Left lung (tissue), 4 donors: ENCODE measurements at regions not wholly inside any gene's neighbourhood (a gene's known extent, or its start where the extent isn't known, plus 50 kb on each side); places are given as distances from the start of the nearest gene placed in this dataset.

Experiments
- ATAC-seq: fragments of 200-7000 bp; cut with Tn5 transposase; one replicate; pipeline ENCODE4 v1.9.1; 2020; ENCODE audit warnings: moderate library complexity
- DNase-seq, 4 donors: peaks; one replicate each; pipeline ENCODE4 v3.0.0-alpha.2; 2013 to 2020
- H3K27ac ChIP-seq, 2 donors: fragments of 200-600 bp; sonication (generic) in 1 of 2; one replicate each; pipeline versions ENCODE4 v1.5.0 to v1.8.0; 2020 to 2021
- H3K27me3 ChIP-seq, 2 donors: fragments of 200-600 bp; sonication (generic) in 1 of 2; one replicate each; pipeline versions ENCODE4 v1.5.0 to v1.8.0; 2020 to 2021
- H3K36me3 ChIP-seq, 2 donors: fragments of 200-600 bp; sonication (generic) in 1 of 2; one replicate each; pipeline versions ENCODE4 v1.5.0 to v1.8.0; 2020 to 2021
- H3K4me1 ChIP-seq, 2 donors: fragments of 200-600 bp; one replicate each; pipeline ENCODE4 v1.8.0; 2021
- H3K4me3 ChIP-seq, 2 donors: fragments of 200-600 bp; sonication (generic) in 1 of 2; one replicate each; pipeline versions ENCODE4 v1.5.0 to v1.8.0; 2020 to 2021; ENCODE audit warnings: mild to moderate bottlenecking in 1 of 2
- H3K9me3 ChIP-seq, 2 donors: fragments of 200-600 bp; sonication (generic) in 1 of 2; one replicate each; pipeline versions ENCODE4 v1.5.0 to v1.8.0; 2020 to 2021
- CTCF ChIP-seq, 2 donors: fragments of 200-600 bp; sonication (generic) in 1 of 2; IDR thresholded peaks; one replicate each; pipeline versions ENCODE4 v1.5.0 to v1.8.0; 2021; ENCODE audit warnings: antibody characterized with exemption in 2 of 2
- intact Hi-C, 2 donors: fragments of 100-400 bp; cut with DNase I; formaldehyde crosslinking; loops; one replicate each; pipeline versions ENCODE4 v1.11.2 to v1.14.2; 2022
- donor health status: DM: no; HTN: yes; CAD: no.
- donor health status: DM: no; HTN: no; CAD: no.

DNA sequence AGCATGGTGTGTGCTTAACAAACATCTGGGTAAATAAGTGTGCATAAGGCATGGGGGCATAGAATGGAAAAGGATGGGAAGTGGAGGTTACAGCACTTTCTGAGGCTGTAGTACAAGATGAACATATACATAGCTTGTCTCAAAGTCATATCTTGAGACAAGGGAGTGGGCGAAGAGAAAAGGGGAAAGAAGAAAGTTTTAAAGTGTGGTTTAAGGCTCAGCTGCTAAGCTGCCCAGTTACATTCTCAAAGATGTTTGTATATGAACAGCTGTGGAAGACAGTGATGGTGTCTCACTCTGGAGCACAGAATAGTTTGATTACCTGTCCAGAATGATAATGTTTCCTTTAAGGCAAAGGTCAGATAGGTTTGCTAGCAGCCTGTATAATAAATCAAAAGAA, 61.9 kb upstream of the LANCL2 start:
- Histone ChIP-seq H3K27ac (no peak overlapping the region), H3K9me3 (no peaks in the 10 kb centered on the region), H3K4me1 (peaks cover 0 to 5% of the 10 kb centered on the region in 2 donors), H3K27me3 (peaks cover 0 to 5% of the 10 kb centered on the region in 2 donors), H3K36me3 (no peaks in the 10 kb centered on the region), H3K4me3 (no peak overlapping the region)
- TF ChIP-seq CTCF (IDR thresholded peaks at IDR 0.05), result no peak
- DNase-seq (no peak), ATAC-seq (no peak)
- intact Hi-C loops, result no loop called here

DNA sequence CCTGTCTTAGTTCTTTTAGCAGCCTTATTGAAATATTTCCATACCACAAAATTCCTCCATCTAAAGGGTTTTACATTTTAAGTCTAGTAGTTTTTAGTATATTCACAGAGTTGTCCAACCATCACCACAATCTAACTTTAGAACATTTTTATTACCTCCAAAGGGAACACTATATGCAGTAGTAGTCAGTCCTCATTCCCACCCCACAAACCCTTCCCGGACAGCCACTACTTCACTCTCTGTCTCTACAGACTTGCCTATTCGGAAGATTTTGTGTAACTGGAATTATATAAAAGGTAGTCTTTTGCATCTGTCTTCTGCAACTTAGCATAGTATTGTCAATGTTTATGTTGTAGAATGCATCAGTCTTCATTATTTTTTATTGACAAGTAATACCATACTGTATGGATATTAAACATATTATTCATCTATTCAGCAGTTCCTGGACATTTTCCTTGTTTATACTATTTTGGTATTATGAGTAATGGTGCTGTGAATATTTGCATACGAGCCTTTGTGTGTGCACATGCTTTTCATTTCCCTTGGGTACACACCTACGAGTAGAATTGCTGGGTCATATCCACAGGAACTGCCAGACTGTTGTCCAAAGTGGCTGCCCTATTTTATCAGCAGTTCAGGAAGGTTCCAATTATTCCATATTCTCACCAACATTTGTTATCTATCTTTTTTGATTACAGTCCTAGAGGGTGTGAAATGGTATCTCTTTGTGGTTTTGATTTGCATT, 60.9 kb upstream of the LANCL2 start:
- no peaks in the 10 kb centered on the region for H3K36me3 ChIP-seq
- DNase-seq (no peak), ATAC-seq (no peak)
- peaks cover 0 to 5% of the 10 kb centered on the region in 2 donors for H3K27me3 ChIP-seq
- no peak for TF ChIP-seq CTCF (IDR thresholded peaks at IDR 0.05)
- no peak overlapping the region for H3K27ac ChIP-seq
- H3K4me3 ChIP-seq, result no peak overlapping the region
- no peaks in the 10 kb centered on the region for H3K9me3 ChIP-seq
- peaks cover 0 to 12% of the 10 kb centered on the region in 2 donors for H3K4me1 ChIP-seq
- intact Hi-C loops, result no loop called here

GRCh38 chr7:55305135-55305534, 60.0 kb upstream of the LANCL2 start:
- no peaks in the 10 kb centered on the region for H3K27me3 ChIP-seq
- no peaks in the 10 kb centered on the region for H3K36me3 ChIP-seq
- H3K4me1 ChIP-seq, result peaks cover 0 to 12% of the 10 kb centered on the region in 2 donors
- DNase-seq, result no peak
- H3K9me3 ChIP-seq, result no peaks in the 10 kb centered on the region
- no peak for TF ChIP-seq CTCF (IDR thresholded peaks at IDR 0.05)
- no peak overlapping the region for H3K4me3 ChIP-seq
- intact Hi-C loops, result no loop called here
- H3K27ac ChIP-seq, result no peak overlapping the region
- ATAC-seq, result no peak

DNA sequence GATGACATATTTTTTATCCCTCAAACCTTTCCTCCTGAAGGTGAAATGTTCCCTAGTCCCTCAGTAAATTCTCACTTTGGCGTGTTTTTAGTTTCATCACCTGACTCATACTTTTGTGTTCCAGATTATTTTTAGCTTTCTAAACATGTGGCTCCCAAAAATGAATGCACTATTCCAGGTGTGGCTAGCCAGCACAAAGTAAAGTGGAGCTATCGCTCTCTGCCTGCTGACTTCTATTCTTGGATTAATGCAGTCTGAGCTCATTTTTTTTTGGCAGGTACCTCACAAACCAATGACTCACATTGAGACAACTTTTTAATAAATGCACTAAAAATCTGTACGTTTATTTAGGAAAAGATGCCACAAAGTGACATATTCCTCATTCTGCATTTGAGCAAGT, 58.8 kb upstream of the LANCL2 start:
- ATAC-seq, result no peak
- Histone ChIP-seq H3K4me1 (peaks cover 0 to 12% of the 10 kb centered on the region in 2 donors), H3K4me3 (no peak overlapping the region), H3K27ac (no peak overlapping the region), H3K27me3 (no peaks in the 10 kb centered on the region), H3K36me3 (no peaks in the 10 kb centered on the region), H3K9me3 (no peaks in the 10 kb centered on the region)
- TF ChIP-seq CTCF (IDR thresholded peaks at IDR 0.05), result no peak
- intact Hi-C loops, result no loop called here
- no peak for DNase-seq

- peaks cover 0 to 12% of the 10 kb centered on the region in 2 donors for H3K4me1 ChIP-seq
- no peak overlapping the region for H3K4me3 ChIP-seq
- H3K27ac ChIP-seq, result no peak overlapping the region
- no peak for DNase-seq
- no peaks in the 10 kb centered on the region for H3K36me3 ChIP-seq
- no peaks in the 10 kb centered on the region for H3K9me3 ChIP-seq
- no peak for ATAC-seq
- no peaks in the 10 kb centered on the region for H3K27me3 ChIP-seq
- TF ChIP-seq CTCF (IDR thresholded peaks at IDR 0.05), result no peak
- intact Hi-C loops, result no loop called here
Observed at GRCh38 chr7:55307123-55307916, 57.8 kb upstream of the LANCL2 start.
